GM12878 (cell line): ENCODE measurements at regions not wholly inside any gene's neighbourhood (a gene's known extent, or its start where the extent isn't known, plus 50 kb on each side); places are given as distances from the start of the nearest gene placed in this dataset.

Source experiments
- ATAC-seq: fragments of 200-7000 bp; cut with Tn5 transposase; 3 replicates; pipeline ENCODE4 v1.9.1; 2020; ENCODE audit warnings: mild to moderate bottlenecking, moderate library complexity
- BruUV-seq: library from RNA; stranded (reverse); fragments of 400-500 nt; replicated peaks from 2 replicates; lab custom pipeline; 2021; lab: Mats Ljungman, UMichigan
- CTCF ChIA-PET: fragments of 300-600 bp; sonication (Branson Sonifier 250); formaldehyde crosslinking; extraction: SDS; loops from one replicate; lab custom pipeline; 2021; ENCODE audit warnings: inconsistent platforms; lab: Yijun Ruan, JAX
- POLR2A ChIA-PET: fragments of 350-600 bp; formaldehyde crosslinking; extraction: SDS; loops from one replicate; lab custom pipeline; 2021; ENCODE audit warnings: inconsistent platforms; lab: Charles Lee
- RAD21 ChIA-PET: fragments of 300-600 bp; sonication (Branson Sonifier 250); formaldehyde crosslinking; loops from one replicate; lab custom pipeline; 2023; ENCODE audit warnings: antibody characterized with exemption; ENCODE audit not compliant: unreplicated experiment; lab: Charles Lee
- SMC1A ChIA-PET: fragments of 300-600 bp; sonication (Branson Sonifier 250); formaldehyde crosslinking; loops from one replicate; lab custom pipeline; 2023; ENCODE audit not compliant: unreplicated experiment, uncharacterized antibody; lab: Charles Lee
- DNase-seq: peaks from one replicate; pipeline ENCODE4 v3.0.0-alpha.2; 2011; ENCODE audit warnings: low read depth, low spot score
- FAIRE-seq: peaks from 3 replicates; lab custom pipeline; 2011; peaks lifted over from hg19 to GRCh38; lab: Jason Lieb, UNC
- H2AFZ ChIP-seq: 2 replicates; pipeline ENCODE4 v1.6.0; 2011; ENCODE audit warnings: low read depth, low read length, control low read depth; ENCODE audit not compliant: control insufficient read depth
- H3K27ac ChIP-seq: 2 replicates; pipeline ENCODE4 v1.5.1; 2011; ENCODE audit warnings: control low read depth; ENCODE audit not compliant: control insufficient read depth, insufficient read depth
- H3K27me3 ChIP-seq, 2 experiments: replicated peaks in 1 of 2; 2 replicates each; pipeline versions ENCODE4 v1.6.0 to v1.6.1; 2011; ENCODE audit warnings: low read length in 1 of 2; ENCODE audit not compliant: control insufficient read depth in 2 of 2, insufficient read depth in 2 of 2
- H3K36me3 ChIP-seq, 2 experiments: 2 replicates each; pipeline ENCODE4 v1.5.1; 2011; ENCODE audit warnings: low read length in 1 of 2; ENCODE audit not compliant: control insufficient read depth in 2 of 2, insufficient read depth in 2 of 2
- H3K4me1 ChIP-seq: 2 replicates; pipeline ENCODE4 v1.6.1; 2011; ENCODE audit warnings: mild to moderate bottlenecking, low read length, moderate library complexity, mixed read lengths; ENCODE audit not compliant: control insufficient read depth, insufficient read depth
- H3K4me2 ChIP-seq: 2 replicates; pipeline ENCODE4 v1.6.0; 2011; ENCODE audit warnings: control low read depth; ENCODE audit not compliant: control insufficient read depth, insufficient read depth
- H3K4me3 ChIP-seq: fragments of 200-600 bp; sonication (generic); 2 replicates; pipeline ENCODE4 v1.5.1; 2016
- H3K79me2 ChIP-seq: 2 replicates; pipeline ENCODE4 v1.6.0; 2011; ENCODE audit warnings: low read length; ENCODE audit not compliant: control insufficient read depth, insufficient read depth
- H3K9ac ChIP-seq: 2 replicates; pipeline ENCODE4 v1.8.0; 2011; ENCODE audit warnings: low read length, control low read depth, mixed read lengths; ENCODE audit not compliant: control insufficient read depth, insufficient read depth
- H3K9me3 ChIP-seq: replicated peaks from 3 replicates; pipeline ENCODE4 v1.5.1; 2011; ENCODE audit warnings: mild to moderate bottlenecking, low read length; ENCODE audit not compliant: control insufficient read depth, insufficient read depth
- H4K20me1 ChIP-seq: 2 replicates; pipeline ENCODE4 v1.6.0; 2011; ENCODE audit not compliant: control insufficient read depth, insufficient read depth
- CBX3 ChIP-seq: fragments of 200-600 bp; sonication (generic); IDR thresholded peaks from 2 replicates; pipeline ENCODE4 v1.6.1; 2016; ENCODE audit warnings: low read depth, borderline replicate concordance
- ETV6 ChIP-seq, 2 experiments: fragments of 450-650 bp in 1 of 2; IDR thresholded peaks in 1 of 2; conservative IDR thresholded peaks in 1 of 2; 2 replicates each; pipeline ENCODE4 v1.6.1; 2014; ENCODE audit warnings: antibody characterized with exemption in 1 of 2, borderline replicate concordance in 1 of 2, low read depth in 1 of 2, mild to moderate bottlenecking in 1 of 2, moderate library complexity in 1 of 2
- HDAC2 ChIP-seq: fragments of 200-600 bp; sonication (generic); IDR thresholded peaks from 2 replicates; pipeline ENCODE4 v1.6.1; 2017
- IKZF2 ChIP-seq, 2 experiments: fragments of 450-650 bp; IDR thresholded peaks; 2 replicates each; pipeline ENCODE4 v1.6.1; 2017; ENCODE audit warnings: mild to moderate bottlenecking in 2 of 2, moderate library complexity in 2 of 2
- JUNB ChIP-seq: IDR thresholded peaks from 2 replicates; pipeline ENCODE4 v1.6.1; 2016; ENCODE audit warnings: antibody characterized with exemption, mild to moderate bottlenecking
- MEF2B ChIP-seq: fragments of 450-650 bp; IDR thresholded peaks from 2 replicates; pipeline ENCODE4 v1.6.1; 2018; ENCODE audit warnings: mild to moderate bottlenecking, moderate library complexity; ENCODE audit not compliant: partially characterized antibody, poor library complexity, severe bottlenecking
- NFIC ChIP-seq: IDR thresholded peaks from 2 replicates; pipeline ENCODE4 v1.6.1; 2012; ENCODE audit warnings: low read depth, mild to moderate bottlenecking, inconsistent platforms, low read length, moderate library complexity
- SIN3A ChIP-seq: IDR thresholded peaks from 2 replicates; pipeline ENCODE4 v1.6.1; 2012; ENCODE audit warnings: low read depth, low read length, improper control_type of control experiment
- WGBS: methylation state at CpG from one replicate; pipeline ENCODE4 v1.1.6; 2016; ENCODE audit warnings: low lambda C conversion rate; ENCODE audit not compliant: insufficient replicate concordance, insufficient coverage; ENCODE audit errors: missing lambda C conversion rate; 5-methylcytosine and 5-hydroxymethylcytosine counted together
- in situ Hi-C: fragments of 300-500 bp; cut with MboI; formaldehyde crosslinking; loops from 9 replicates; pipeline ENCODE4 v1.14.3; 2018; ENCODE audit warnings: mixed read lengths
- intact Hi-C: fragments of 100-400 bp; cut with micrococcal nuclease; formaldehyde crosslinking; loops from one replicate; pipeline ENCODE4 v1.14.2; 2022; ENCODE audit not compliant: unreplicated experiment
- TF ChIP-seq, protein P1 (sequence below): fragments of 450-650 bp; IDR thresholded peaks from 2 replicates; pipeline ENCODE4 v1.6.1; 2017; ENCODE audit warnings: mild to moderate bottlenecking
- TF ChIP-seq, protein P2 (sequence below): IDR thresholded peaks from 2 replicates; pipeline ENCODE4 v1.6.1; 2011; ENCODE audit warnings: borderline replicate concordance, low read depth, mild to moderate bottlenecking, moderate library complexity, low read length; ENCODE audit not compliant: insufficient read depth, poor library complexity, severe bottlenecking
- TF ChIP-seq, protein P3 (sequence below): IDR thresholded peaks from 2 replicates; pipeline ENCODE4 v1.6.1; 2012; ENCODE audit warnings: low read length, inconsistent platforms
- TF ChIP-seq, protein P4 (sequence below): IDR thresholded peaks from 2 replicates; pipeline ENCODE4 v1.6.1; 2012; ENCODE audit warnings: improper control_type of control experiment, low read depth, low read length; ENCODE audit not compliant: insufficient replicate concordance

DNA sequence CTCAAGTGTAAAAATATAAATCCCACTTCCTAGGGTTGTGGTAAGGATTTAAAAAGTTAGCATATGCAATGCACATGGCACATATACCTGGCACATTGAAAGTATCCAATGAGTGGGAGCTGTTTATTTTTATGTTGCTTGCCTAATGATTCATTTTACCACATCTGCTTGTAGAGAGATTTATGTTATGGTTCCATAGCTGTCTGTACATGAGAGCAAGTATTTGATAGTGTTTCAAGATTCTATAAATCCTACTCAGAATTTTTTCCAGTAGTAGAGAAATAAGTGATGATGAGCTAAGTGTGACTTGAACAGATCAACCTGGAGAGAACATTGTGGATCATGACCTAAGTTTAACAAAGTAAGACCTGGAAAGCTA, 125.3 kb upstream of the SPTLC3 start (continued):
- TF ChIP-seq, protein P1, sequence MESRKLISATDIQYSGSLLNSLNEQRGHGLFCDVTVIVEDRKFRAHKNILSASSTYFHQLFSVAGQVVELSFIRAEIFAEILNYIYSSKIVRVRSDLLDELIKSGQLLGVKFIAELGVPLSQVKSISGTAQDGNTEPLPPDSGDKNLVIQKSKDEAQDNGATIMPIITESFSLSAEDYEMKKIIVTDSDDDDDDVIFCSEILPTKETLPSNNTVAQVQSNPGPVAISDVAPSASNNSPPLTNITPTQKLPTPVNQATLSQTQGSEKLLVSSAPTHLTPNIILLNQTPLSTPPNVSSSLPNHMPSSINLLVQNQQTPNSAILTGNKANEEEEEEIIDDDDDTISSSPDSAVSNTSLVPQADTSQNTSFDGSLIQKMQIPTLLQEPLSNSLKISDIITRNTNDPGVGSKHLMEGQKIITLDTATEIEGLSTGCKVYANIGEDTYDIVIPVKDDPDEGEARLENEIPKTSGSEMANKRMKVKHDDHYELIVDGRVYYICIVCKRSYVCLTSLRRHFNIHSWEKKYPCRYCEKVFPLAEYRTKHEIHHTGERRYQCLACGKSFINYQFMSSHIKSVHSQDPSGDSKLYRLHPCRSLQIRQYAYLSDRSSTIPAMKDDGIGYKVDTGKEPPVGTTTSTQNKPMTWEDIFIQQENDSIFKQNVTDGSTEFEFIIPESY, result no peak

DNA sequence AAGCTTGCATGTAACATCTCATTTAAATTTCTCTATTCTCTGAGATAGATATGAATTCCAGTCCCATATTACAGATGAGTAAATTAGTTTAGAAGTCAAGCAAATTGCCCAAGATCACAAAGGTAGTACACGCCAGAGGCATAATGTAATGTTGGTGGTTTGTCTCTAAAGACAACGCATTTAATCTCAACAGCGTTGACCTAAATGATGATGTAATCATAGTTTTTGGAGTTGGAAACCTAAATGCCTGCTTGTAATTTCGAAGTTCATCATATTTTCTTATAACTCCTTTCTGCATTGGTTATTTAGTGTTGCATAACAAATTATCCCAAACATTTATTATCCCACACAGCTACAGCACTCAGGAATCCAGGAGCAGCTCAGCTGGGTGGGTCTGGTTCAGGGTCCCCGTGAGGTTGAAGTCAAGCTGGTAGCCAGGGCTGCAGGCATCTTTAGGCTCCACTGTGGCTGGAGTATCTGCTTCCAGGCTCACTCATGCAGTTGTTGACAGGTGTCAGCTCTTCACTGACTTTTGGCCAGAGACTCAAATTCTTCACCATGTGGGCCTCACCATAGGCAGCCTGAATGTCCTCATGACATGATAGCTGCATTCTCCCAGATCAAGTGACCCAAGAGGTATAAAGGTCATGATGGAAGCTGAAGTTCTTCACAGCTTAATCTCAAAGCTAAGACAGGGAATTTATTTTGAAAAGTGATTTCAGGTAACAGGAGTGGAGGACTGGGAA, 122.0 kb upstream of the SPTLC3 start:
- Histone ChIP-seq H3K9me3 (no peaks in the 10 kb centered on the region), H3K9ac (no peak overlapping the region), H4K20me1 (no peaks in the 10 kb centered on the region), H3K4me2 (no peak overlapping the region), H2AFZ (no peak overlapping the region), H3K27ac (no peak overlapping the region), H3K4me3 (no peak overlapping the region), H3K4me1 (no peaks in the 10 kb centered on the region), H3K27me3 (no peaks in the 10 kb centered on the region), H3K79me2 (no peaks in the 10 kb centered on the region), H3K36me3 (no peaks in the 10 kb centered on the region)
- POLR2A ChIA-PET, result no interaction called here
- CTCF ChIA-PET, result no interaction called here
- DNase-seq (no peak), ATAC-seq (no peak), FAIRE-seq (no peak)
- WGBS, result 45% methylated on average over 5 of the region's 5 CpGs
- intact Hi-C loops, result no loop called here
- RAD21 ChIA-PET, result no interaction called here
- SMC1A ChIA-PET, result no interaction called here
- no TSS peak for BruUV-seq
- in situ Hi-C loops, result no loop called here
- TF ChIP-seq, protein P2, sequence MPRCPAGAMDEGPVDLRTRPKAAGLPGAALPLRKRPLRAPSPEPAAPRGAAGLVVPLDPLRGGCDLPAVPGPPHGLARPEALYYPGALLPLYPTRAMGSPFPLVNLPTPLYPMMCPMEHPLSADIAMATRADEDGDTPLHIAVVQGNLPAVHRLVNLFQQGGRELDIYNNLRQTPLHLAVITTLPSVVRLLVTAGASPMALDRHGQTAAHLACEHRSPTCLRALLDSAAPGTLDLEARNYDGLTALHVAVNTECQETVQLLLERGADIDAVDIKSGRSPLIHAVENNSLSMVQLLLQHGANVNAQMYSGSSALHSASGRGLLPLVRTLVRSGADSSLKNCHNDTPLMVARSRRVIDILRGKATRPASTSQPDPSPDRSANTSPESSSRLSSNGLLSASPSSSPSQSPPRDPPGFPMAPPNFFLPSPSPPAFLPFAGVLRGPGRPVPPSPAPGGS, result no peak
- TF ChIP-seq JUNB (no peak), HDAC2 (no peak), CBX3 (no peak), ETV6 (conservative IDR thresholded peaks at IDR 0.05 in 1 of 2, IDR thresholded peaks at IDR 0.05 in 1 of 2; ENCODE audit: borderline replicate concordance in 1 of 2, low read depth in 1 of 2) (no peak), NFIC (no peak), IKZF2 (IDR thresholded peaks at IDR 0.05) (no peak), MEF2B (no peak), SIN3A (no peak)
- TF ChIP-seq, protein P3, sequence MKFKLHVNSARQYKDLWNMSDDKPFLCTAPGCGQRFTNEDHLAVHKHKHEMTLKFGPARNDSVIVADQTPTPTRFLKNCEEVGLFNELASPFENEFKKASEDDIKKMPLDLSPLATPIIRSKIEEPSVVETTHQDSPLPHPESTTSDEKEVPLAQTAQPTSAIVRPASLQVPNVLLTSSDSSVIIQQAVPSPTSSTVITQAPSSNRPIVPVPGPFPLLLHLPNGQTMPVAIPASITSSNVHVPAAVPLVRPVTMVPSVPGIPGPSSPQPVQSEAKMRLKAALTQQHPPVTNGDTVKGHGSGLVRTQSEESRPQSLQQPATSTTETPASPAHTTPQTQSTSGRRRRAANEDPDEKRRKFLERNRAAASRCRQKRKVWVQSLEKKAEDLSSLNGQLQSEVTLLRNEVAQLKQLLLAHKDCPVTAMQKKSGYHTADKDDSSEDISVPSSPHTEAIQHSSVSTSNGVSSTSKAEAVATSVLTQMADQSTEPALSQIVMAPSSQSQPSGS, result no peak
- TF ChIP-seq, protein P4, sequence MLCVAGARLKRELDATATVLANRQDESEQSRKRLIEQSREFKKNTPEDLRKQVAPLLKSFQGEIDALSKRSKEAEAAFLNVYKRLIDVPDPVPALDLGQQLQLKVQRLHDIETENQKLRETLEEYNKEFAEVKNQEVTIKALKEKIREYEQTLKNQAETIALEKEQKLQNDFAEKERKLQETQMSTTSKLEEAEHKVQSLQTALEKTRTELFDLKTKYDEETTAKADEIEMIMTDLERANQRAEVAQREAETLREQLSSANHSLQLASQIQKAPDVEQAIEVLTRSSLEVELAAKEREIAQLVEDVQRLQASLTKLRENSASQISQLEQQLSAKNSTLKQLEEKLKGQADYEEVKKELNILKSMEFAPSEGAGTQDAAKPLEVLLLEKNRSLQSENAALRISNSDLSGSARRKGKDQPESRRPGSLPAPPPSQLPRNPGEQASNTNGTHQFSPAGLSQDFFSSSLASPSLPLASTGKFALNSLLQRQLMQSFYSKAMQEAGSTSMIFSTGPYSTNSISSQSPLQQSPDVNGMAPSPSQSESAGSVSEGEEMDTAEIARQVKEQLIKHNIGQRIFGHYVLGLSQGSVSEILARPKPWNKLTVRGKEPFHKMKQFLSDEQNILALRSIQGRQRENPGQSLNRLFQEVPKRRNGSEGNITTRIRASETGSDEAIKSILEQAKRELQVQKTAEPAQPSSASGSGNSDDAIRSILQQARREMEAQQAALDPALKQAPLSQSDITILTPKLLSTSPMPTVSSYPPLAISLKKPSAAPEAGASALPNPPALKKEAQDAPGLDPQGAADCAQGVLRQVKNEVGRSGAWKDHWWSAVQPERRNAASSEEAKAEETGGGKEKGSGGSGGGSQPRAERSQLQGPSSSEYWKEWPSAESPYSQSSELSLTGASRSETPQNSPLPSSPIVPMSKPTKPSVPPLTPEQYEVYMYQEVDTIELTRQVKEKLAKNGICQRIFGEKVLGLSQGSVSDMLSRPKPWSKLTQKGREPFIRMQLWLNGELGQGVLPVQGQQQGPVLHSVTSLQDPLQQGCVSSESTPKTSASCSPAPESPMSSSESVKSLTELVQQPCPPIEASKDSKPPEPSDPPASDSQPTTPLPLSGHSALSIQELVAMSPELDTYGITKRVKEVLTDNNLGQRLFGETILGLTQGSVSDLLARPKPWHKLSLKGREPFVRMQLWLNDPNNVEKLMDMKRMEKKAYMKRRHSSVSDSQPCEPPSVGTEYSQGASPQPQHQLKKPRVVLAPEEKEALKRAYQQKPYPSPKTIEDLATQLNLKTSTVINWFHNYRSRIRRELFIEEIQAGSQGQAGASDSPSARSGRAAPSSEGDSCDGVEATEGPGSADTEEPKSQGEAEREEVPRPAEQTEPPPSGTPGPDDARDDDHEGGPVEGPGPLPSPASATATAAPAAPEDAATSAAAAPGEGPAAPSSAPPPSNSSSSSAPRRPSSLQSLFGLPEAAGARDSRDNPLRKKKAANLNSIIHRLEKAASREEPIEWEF, result no peak
